ENCODE measurements at regions not wholly inside any gene's neighbourhood (a gene's known extent, or its start where the extent isn't known, plus 50 kb on each side); places are given as distances from the start of the nearest gene placed in this dataset.

DNA sequence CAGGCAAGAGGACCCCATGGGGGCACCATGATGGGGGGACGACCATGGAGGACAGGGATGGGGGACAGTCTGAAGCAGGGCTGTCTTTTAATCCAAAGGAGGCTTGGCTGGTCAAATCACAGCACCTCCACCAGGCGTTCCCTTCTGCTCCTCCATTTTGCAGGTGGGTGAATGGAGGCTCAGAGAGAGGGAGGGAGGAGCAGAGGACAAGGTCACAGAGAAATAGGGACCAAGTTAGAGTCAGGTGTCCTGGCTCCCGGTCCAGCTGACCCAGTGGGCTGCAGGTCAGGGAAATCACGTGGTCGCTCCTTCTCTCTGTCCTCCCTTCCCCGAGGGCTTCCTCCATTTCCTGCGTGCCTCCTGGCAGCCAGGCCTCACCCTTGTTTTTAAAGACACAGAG, 156.4 kb upstream of the SMIM23 start:
- Histone ChIP-seq H3K27ac (ENCODE audit: low read depth, low read length, severe bottlenecking) (no peak overlapping the region), H3K9me3 (ENCODE audit: control insufficient read depth, low read length) (no peaks in the 10 kb centered on the region)
- 74 to 82% methylated on average over 4 of the region's 7 CpGs for WGBS, 2 experiments (ENCODE audit: insufficient coverage in 2 of 2)

DNA sequence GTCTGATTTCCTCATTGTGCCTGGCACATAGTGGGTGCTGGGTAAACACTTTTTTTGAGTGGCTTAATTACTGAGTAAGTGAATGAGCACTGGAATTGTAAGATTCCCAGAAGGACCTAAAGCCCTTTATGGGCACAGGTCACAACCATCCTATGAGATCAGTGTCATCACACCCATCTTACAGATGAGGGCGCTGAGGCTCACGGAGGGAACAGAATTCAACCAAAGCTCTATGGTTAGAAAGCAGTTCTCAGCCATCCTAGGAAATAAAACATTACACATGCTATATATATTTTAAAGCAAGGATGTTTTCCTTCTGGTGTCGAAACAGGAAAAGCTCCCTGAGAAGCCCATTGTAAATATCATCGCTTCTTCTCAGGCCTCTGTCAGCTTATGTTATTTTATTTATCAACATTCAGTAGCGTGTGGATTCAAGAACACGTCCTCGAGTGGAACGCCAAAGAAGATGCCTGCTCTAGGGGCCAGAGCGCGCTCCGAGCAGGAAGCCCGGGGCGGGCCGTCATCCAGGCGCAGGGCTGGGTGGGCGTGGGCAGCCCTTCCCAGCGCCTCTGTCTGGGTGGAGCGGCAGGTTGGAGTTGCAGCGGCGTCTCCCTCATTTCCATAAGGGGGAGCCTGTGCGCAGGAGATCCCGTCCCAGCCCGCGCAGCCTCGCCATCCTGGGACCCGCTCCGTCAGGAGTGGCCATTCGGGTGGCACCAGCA, 155.8 kb upstream of the SMIM23 start:
- Histone ChIP-seq H3K4me1 (ENCODE audit: control insufficient read depth, insufficient read depth, low read length, poor library complexity, severe bottlenecking) (no peaks in the 10 kb centered on the region), H3K36me3 (ENCODE audit: control insufficient read depth, insufficient read depth, low read length) (no peaks in the 10 kb centered on the region), H3K27ac (ENCODE audit: low read depth, low read length, severe bottlenecking) (no peak overlapping the region), H3K9me3 (ENCODE audit: control insufficient read depth, low read length) (no peaks in the 10 kb centered on the region), H3K4me3 (ENCODE audit: extremely low read depth, insufficient read depth, low read length, poor library complexity, severe bottlenecking) (no peak overlapping the region)
- WGBS, 2 experiments (ENCODE audit: insufficient coverage in 2 of 2): 7 to 9% methylated on average over 22 to 24 of the region's 28 CpGs

More for the DNA sequence above, 156.4 kb upstream of the SMIM23 start:
- Histone ChIP-seq H3K4me1 (ENCODE audit: control insufficient read depth, insufficient read depth, low read length, poor library complexity, severe bottlenecking) (no peaks in the 10 kb centered on the region), H3K36me3 (ENCODE audit: control insufficient read depth, insufficient read depth, low read length) (no peaks in the 10 kb centered on the region), H3K4me3 (ENCODE audit: extremely low read depth, insufficient read depth, low read length, poor library complexity, severe bottlenecking) (no peak overlapping the region)

- H3K27ac ChIP-seq (ENCODE audit: low read depth, low read length, severe bottlenecking): no peak overlapping the region
- 38 to 41% methylated on average over 8 of the region's 11 CpGs for WGBS, 2 experiments (ENCODE audit: insufficient coverage in 2 of 2)
- no peaks in the 10 kb centered on the region for H3K36me3 ChIP-seq (ENCODE audit: control insufficient read depth, insufficient read depth, low read length)
- H3K9me3 ChIP-seq (ENCODE audit: control insufficient read depth, low read length): no peaks in the 10 kb centered on the region
- no peak overlapping the region for H3K4me3 ChIP-seq (ENCODE audit: extremely low read depth, insufficient read depth, low read length, poor library complexity, severe bottlenecking)
- H3K4me1 ChIP-seq (ENCODE audit: control insufficient read depth, insufficient read depth, low read length, poor library complexity, severe bottlenecking): no peaks in the 10 kb centered on the region
Observed at GRCh38 chr5:171630350-171631065, 155.1 kb upstream of the SMIM23 start.

GRCh38 chr5:171632616-171633015, 153.0 kb upstream of the SMIM23 start:
- Histone ChIP-seq H3K4me3 (ENCODE audit: extremely low read depth, insufficient read depth, low read length, poor library complexity, severe bottlenecking) (no peak overlapping the region), H3K27ac (ENCODE audit: low read depth, low read length, severe bottlenecking) (no peak overlapping the region), H3K4me1 (ENCODE audit: control insufficient read depth, insufficient read depth, low read length, poor library complexity, severe bottlenecking) (no peaks in the 10 kb centered on the region), H3K36me3 (ENCODE audit: control insufficient read depth, insufficient read depth, low read length) (no peaks in the 10 kb centered on the region), H3K9me3 (ENCODE audit: control insufficient read depth, low read length) (no peaks in the 10 kb centered on the region)
- 100% methylated on average over 1 of the region's 3 CpGs; no CpG with 5 or more reads in 1 of the 2 experiments for WGBS, 2 experiments (ENCODE audit: insufficient coverage in 2 of 2)

DNA sequence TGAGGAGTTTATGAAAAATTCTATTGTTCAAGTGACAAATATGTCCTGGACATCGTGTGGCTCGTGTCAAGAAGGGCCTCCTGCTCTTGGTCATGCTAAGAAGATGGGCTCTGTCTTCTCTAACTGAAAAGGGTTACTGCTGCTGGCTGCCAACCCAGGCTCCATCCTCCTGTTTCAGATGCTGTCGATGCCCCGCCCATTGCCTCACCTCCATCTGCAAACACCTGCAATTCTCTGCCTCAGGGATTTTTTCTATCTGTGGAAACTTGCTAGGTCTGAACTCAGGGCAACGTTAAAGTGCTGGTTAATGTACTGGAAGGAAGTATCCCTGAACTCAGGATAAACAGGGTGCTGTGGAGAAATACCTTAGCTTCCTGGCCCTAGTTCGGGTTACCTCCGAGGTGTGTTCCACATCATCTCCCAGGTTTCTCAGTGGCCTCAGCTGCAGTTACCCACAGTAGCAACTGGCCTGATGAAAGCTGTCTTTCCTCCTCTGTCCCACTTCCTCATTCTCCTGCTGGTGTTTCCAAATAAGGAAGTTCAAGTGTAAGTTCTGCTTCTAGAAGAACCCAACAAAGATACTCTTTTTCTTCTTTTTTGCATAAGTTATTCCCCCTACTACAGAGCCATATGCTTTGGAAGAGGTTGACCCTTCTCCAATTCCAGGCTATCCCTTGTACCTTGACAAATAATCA, 151.7 kb upstream of the SMIM23 start:
- Histone ChIP-seq H3K4me1 (ENCODE audit: control insufficient read depth, insufficient read depth, low read length, poor library complexity, severe bottlenecking) (no peaks in the 10 kb centered on the region), H3K27ac (ENCODE audit: low read depth, low read length, severe bottlenecking) (no peak overlapping the region), H3K4me3 (ENCODE audit: extremely low read depth, insufficient read depth, low read length, poor library complexity, severe bottlenecking) (no peak overlapping the region), H3K9me3 (ENCODE audit: control insufficient read depth, low read length) (no peaks in the 10 kb centered on the region), H3K36me3 (ENCODE audit: control insufficient read depth, insufficient read depth, low read length) (no peaks in the 10 kb centered on the region)
- 93 to 94% methylated on average over 4 to 5 of the region's 7 CpGs for WGBS, 2 experiments (ENCODE audit: insufficient coverage in 2 of 2)

DNA sequence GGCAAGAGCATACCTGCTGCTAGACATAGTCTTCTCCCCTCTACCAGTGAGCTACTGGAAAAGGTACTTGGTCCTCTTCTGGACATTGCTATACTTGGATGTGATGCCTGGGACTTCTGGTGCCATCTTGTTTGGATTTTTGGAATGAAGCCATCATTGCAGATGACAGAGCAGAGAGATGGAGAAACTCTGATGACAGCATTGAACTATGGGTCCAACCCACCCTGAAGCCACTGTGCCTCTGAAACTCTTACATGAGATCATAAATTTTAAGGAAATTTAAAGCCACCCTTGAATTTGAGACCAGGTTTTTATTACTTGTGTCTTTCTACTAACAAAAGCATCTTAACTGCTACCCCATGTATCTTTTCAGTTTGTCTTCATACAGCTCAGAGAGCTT, 151.1 kb upstream of the SMIM23 start:
- Histone ChIP-seq H3K27ac (ENCODE audit: low read depth, low read length, severe bottlenecking) (no peak overlapping the region), H3K4me3 (ENCODE audit: extremely low read depth, insufficient read depth, low read length, poor library complexity, severe bottlenecking) (no peak overlapping the region), H3K36me3 (ENCODE audit: control insufficient read depth, insufficient read depth, low read length) (no peaks in the 10 kb centered on the region), H3K4me1 (ENCODE audit: control insufficient read depth, insufficient read depth, low read length, poor library complexity, severe bottlenecking) (no peaks in the 10 kb centered on the region), H3K9me3 (ENCODE audit: control insufficient read depth, low read length) (no peaks in the 10 kb centered on the region)

DNA sequence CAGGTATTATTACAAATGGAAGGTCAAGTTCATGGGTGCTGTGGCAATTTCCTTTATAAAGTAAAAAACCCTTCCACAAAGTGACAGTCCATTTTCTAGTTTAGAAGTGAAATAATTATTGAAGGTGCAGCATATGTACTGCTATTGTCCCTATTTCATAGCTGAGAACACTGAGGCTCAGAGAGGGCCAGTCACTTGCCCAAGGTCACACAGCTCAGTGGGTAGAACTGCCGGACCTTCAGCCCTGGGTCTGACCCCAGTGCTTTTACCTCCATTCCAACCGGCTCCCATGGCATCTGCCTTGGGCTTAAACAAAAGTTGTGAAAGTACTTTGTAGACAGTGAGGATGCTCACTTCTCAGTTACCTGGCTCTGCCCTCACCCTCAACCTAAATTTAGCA, 150.6 kb upstream of the SMIM23 start:
- WGBS, 2 experiments (ENCODE audit: insufficient coverage in 2 of 2): no CpG with 5 or more reads among the region's 2 CpGs
- no peaks in the 10 kb centered on the region for H3K4me1 ChIP-seq (ENCODE audit: control insufficient read depth, insufficient read depth, low read length, poor library complexity, severe bottlenecking)
- H3K27ac ChIP-seq (ENCODE audit: low read depth, low read length, severe bottlenecking): no peak overlapping the region
- H3K36me3 ChIP-seq (ENCODE audit: control insufficient read depth, insufficient read depth, low read length): no peaks in the 10 kb centered on the region
- no peak overlapping the region for H3K4me3 ChIP-seq (ENCODE audit: extremely low read depth, insufficient read depth, low read length, poor library complexity, severe bottlenecking)
- H3K9me3 ChIP-seq (ENCODE audit: control insufficient read depth, low read length): no peaks in the 10 kb centered on the region

- H3K9me3 ChIP-seq (ENCODE audit: control insufficient read depth, low read length): no peaks in the 10 kb centered on the region
- no peak overlapping the region for H3K27ac ChIP-seq (ENCODE audit: low read depth, low read length, severe bottlenecking)
- H3K36me3 ChIP-seq (ENCODE audit: control insufficient read depth, insufficient read depth, low read length): no peaks in the 10 kb centered on the region
- no peak overlapping the region for H3K4me3 ChIP-seq (ENCODE audit: extremely low read depth, insufficient read depth, low read length, poor library complexity, severe bottlenecking)
- WGBS, 2 experiments (ENCODE audit: insufficient coverage in 2 of 2): 93 to 95% methylated on average over 6 to 7 of the region's 8 CpGs
- H3K4me1 ChIP-seq (ENCODE audit: control insufficient read depth, insufficient read depth, low read length, poor library complexity, severe bottlenecking): no peaks in the 10 kb centered on the region
Observed at GRCh38 chr5:171635561-171636245, 149.9 kb upstream of the SMIM23 start.

GRCh38 chr5:171637811-171638210, 147.8 kb upstream of the SMIM23 start:
- 55 to 100% methylated on average over 1 of the region's 1 CpG for WGBS, 2 experiments (ENCODE audit: insufficient coverage in 2 of 2)
- Histone ChIP-seq H3K4me3 (ENCODE audit: extremely low read depth, insufficient read depth, low read length, poor library complexity, severe bottlenecking) (no peak overlapping the region), H3K36me3 (ENCODE audit: control insufficient read depth, insufficient read depth, low read length) (no peaks in the 10 kb centered on the region), H3K4me1 (ENCODE audit: control insufficient read depth, insufficient read depth, low read length, poor library complexity, severe bottlenecking) (no peaks in the 10 kb centered on the region), H3K9me3 (ENCODE audit: control insufficient read depth, low read length) (no peaks in the 10 kb centered on the region), H3K27ac (ENCODE audit: low read depth, low read length, severe bottlenecking) (no peak overlapping the region)

- no peaks in the 10 kb centered on the region for H3K9me3 ChIP-seq (ENCODE audit: control insufficient read depth, low read length)
- no peaks in the 10 kb centered on the region for H3K4me1 ChIP-seq (ENCODE audit: control insufficient read depth, insufficient read depth, low read length, poor library complexity, severe bottlenecking)
- WGBS, 2 experiments (ENCODE audit: insufficient coverage in 2 of 2): 84% methylated on average over 2 of the region's 4 CpGs; no CpG with 5 or more reads in 1 of the 2 experiments
- no peak overlapping the region for H3K4me3 ChIP-seq (ENCODE audit: extremely low read depth, insufficient read depth, low read length, poor library complexity, severe bottlenecking)
- H3K27ac ChIP-seq (ENCODE audit: low read depth, low read length, severe bottlenecking): no peak overlapping the region
- no peaks in the 10 kb centered on the region for H3K36me3 ChIP-seq (ENCODE audit: control insufficient read depth, insufficient read depth, low read length)
Observed at GRCh38 chr5:171639205-171639621, 146.4 kb upstream of the SMIM23 start.

Measured in mesodermal cell (in vitro differentiated cells).